IMR-90 (cell line): ENCODE measurements at regions not wholly inside any gene's neighbourhood (a gene's known extent, or its start where the extent isn't known, plus 50 kb on each side); places are given as distances from the start of the nearest gene placed in this dataset.

Source experiments
- ATAC-seq: fragments of 200-7000 bp; cut with Tn5 transposase; 2 replicates; pipeline ENCODE4 v1.9.1; 2020; ENCODE audit warnings: low read depth, mild to moderate bottlenecking, moderate library complexity
- BruUV-seq: library from RNA; stranded (reverse); fragments of 400-500 nt; replicated peaks from 2 replicates; lab custom pipeline; 2021; lab: Mats Ljungman, UMichigan
- CTCF ChIA-PET: fragments of 300-600 bp; formaldehyde crosslinking; extraction: SDS; loops from one replicate; lab custom pipeline; 2021; ENCODE audit warnings: antibody characterized with exemption; lab: Yijun Ruan, JAX
- POLR2A ChIA-PET: fragments of 300-600 bp; sonication (Branson Sonifier 250); formaldehyde crosslinking; loops from one replicate; lab custom pipeline; 2022; ENCODE audit warnings: antibody characterized with exemption; ENCODE audit not compliant: unreplicated experiment; lab: Charles Lee
- DNase-seq: peaks from one replicate; pipeline ENCODE4 v3.0.0; 2013
- H2AFZ ChIP-seq: replicated peaks from 2 replicates; pipeline ENCODE3; 2013; ENCODE audit warnings: low read length, mild to moderate bottlenecking; ENCODE audit not compliant: poor library complexity
- H2AK5ac ChIP-seq: 2 replicates; pipeline ENCODE4 v1.6.1; 2013; ENCODE audit warnings: low read depth, low read length, inconsistent platforms
- H2AK9ac ChIP-seq: replicated peaks from 2 replicates; pipeline ENCODE3; 2013; ENCODE audit warnings: mild to moderate bottlenecking, low read depth, low read length, moderate library complexity; ENCODE audit not compliant: poor library complexity
- H2BK120ac ChIP-seq: 2 replicates; pipeline ENCODE4 v1.6.1; 2013; ENCODE audit warnings: low read depth, low read length, inconsistent platforms
- H2BK15ac ChIP-seq: 3 replicates; pipeline ENCODE4 v1.6.1; 2013; ENCODE audit warnings: low read depth, low read length, inconsistent platforms
- H2BK20ac ChIP-seq: 2 replicates; pipeline ENCODE4 v1.6.1; 2013; ENCODE audit warnings: low read depth, mild to moderate bottlenecking, inconsistent platforms, low read length, moderate library complexity
- H2BK5ac ChIP-seq: 2 replicates; pipeline ENCODE4 v1.6.1; 2013; ENCODE audit warnings: mild to moderate bottlenecking, low read depth, low read length, inconsistent platforms; ENCODE audit not compliant: poor library complexity, severe bottlenecking
- H3K14ac ChIP-seq: replicated peaks from 2 replicates; pipeline ENCODE4 v1.6.1; 2013; ENCODE audit warnings: low read depth, low read length, inconsistent platforms
- H3K18ac ChIP-seq: 2 replicates; pipeline ENCODE4 v1.6.1; 2013; ENCODE audit warnings: low read depth, low read length, control low read depth
- H3K23ac ChIP-seq: 2 replicates; pipeline ENCODE4 v1.6.1; 2013; ENCODE audit warnings: low read depth, low read length, inconsistent platforms
- H3K27ac ChIP-seq: 2 replicates; pipeline ENCODE4 v1.5.1; 2013; ENCODE audit warnings: mild to moderate bottlenecking, control low read depth, low read length; ENCODE audit not compliant: insufficient read depth
- H3K27me3 ChIP-seq: 2 replicates; pipeline ENCODE4 v1.6.1; 2013; ENCODE audit warnings: low read length; ENCODE audit not compliant: control insufficient read depth, insufficient read depth
- H3K36me3 ChIP-seq: 2 replicates; pipeline ENCODE4 v1.6.1; 2013; ENCODE audit warnings: low read length, mixed read lengths; ENCODE audit not compliant: control insufficient read depth, insufficient read depth
- H3K4ac ChIP-seq: 2 replicates; pipeline ENCODE4 v1.6.1; 2013; ENCODE audit warnings: low read depth, low read length, inconsistent platforms
- H3K4me1 ChIP-seq: 2 replicates; pipeline ENCODE4 v1.6.1; 2013; ENCODE audit warnings: low read length, mixed read lengths; ENCODE audit not compliant: control insufficient read depth, insufficient read depth
- H3K4me2 ChIP-seq: 2 replicates; pipeline ENCODE4 v1.6.1; 2013; ENCODE audit warnings: low read depth, mild to moderate bottlenecking, control low read depth, low read length, moderate library complexity
- H3K4me3 ChIP-seq: 2 replicates; pipeline ENCODE4 v1.5.1; 2013; ENCODE audit warnings: low read depth, mild to moderate bottlenecking, control low read depth, low read length, moderate library complexity; ENCODE audit not compliant: insufficient read depth
- H3K56ac ChIP-seq: 2 replicates; pipeline ENCODE4 v1.6.1; 2013; ENCODE audit warnings: low read length, inconsistent platforms; ENCODE audit not compliant: insufficient read depth; ENCODE audit errors: extremely low read depth
- H3K79me1 ChIP-seq, 2 experiments: 2 replicates each; pipeline ENCODE4 v1.6.1; 2013; ENCODE audit warnings: low read length in 2 of 2, inconsistent platforms in 1 of 2, low read depth in 1 of 2
- H3K9ac ChIP-seq: 2 replicates; pipeline ENCODE4 v1.6.1; 2013; ENCODE audit warnings: low read depth, low read length, control low read depth
- H3K9me1 ChIP-seq: 2 replicates; pipeline ENCODE4 v1.6.1; 2013; ENCODE audit warnings: low read length, inconsistent platforms; ENCODE audit not compliant: insufficient read depth
- H3K9me3 ChIP-seq: 2 replicates; pipeline ENCODE4 v1.6.1; 2013; ENCODE audit warnings: low read length; ENCODE audit not compliant: control insufficient read depth, insufficient read depth
- H4K20me1 ChIP-seq: 2 replicates; pipeline ENCODE4 v1.6.1; 2013; ENCODE audit warnings: low read length, inconsistent platforms; ENCODE audit not compliant: insufficient read depth
- H4K5ac ChIP-seq: 2 replicates; pipeline ENCODE4 v1.6.1; 2013; ENCODE audit warnings: mild to moderate bottlenecking, low read depth, low read length, control low read depth
- H4K8ac ChIP-seq, 2 experiments: 2 replicates each; pipeline ENCODE4 v1.6.1; 2013; ENCODE audit warnings: low read depth in 2 of 2, low read length in 2 of 2, control low read depth in 1 of 2, inconsistent platforms in 1 of 2
- H4K91ac ChIP-seq: 2 replicates; pipeline ENCODE4 v1.6.1; 2013; ENCODE audit warnings: low read depth, low read length, inconsistent platforms; ENCODE audit not compliant: insufficient read depth
- BHLHE40 ChIP-seq: fragments of 150-350 bp; IDR thresholded peaks from 2 replicates; pipeline ENCODE4 v1.6.1; 2016; ENCODE audit warnings: mild to moderate bottlenecking, low read depth, low read length
- CEBPB ChIP-seq: IDR thresholded peaks from 2 replicates; pipeline ENCODE4 v1.6.1; 2012; ENCODE audit warnings: low read depth, low read length, improper control_type of control experiment
- CHD1 ChIP-seq: IDR thresholded peaks from 2 replicates; pipeline ENCODE4 v1.6.1; 2012; ENCODE audit warnings: low read depth, low read length, improper control_type of control experiment
- MAFK ChIP-seq: IDR thresholded peaks from 2 replicates; pipeline ENCODE4 v1.6.1; 2012; ENCODE audit warnings: low read depth, low read length, improper control_type of control experiment
- MAZ ChIP-seq: IDR thresholded peaks from 2 replicates; pipeline ENCODE4 v1.6.1; 2012; ENCODE audit warnings: low read depth, mild to moderate bottlenecking, low read length, improper control_type of control experiment, moderate library complexity, borderline replicate concordance
- MXI1 ChIP-seq: IDR thresholded peaks from 2 replicates; pipeline ENCODE4 v1.6.1; 2012; ENCODE audit warnings: low read depth, mild to moderate bottlenecking, low read length, moderate library complexity, borderline replicate concordance
- NFE2L2 ChIP-seq: fragments of 150-350 bp; IDR thresholded peaks from 2 replicates; pipeline ENCODE4 v1.6.1; 2016; ENCODE audit warnings: low read depth, mild to moderate bottlenecking, low read length
- POLR2A ChIP-seq: IDR thresholded peaks from 2 replicates; pipeline ENCODE4 v1.6.1; 2012; ENCODE audit warnings: mild to moderate bottlenecking, low read depth, low read length
- RAD21 ChIP-seq: IDR thresholded peaks from 2 replicates; pipeline ENCODE4 v1.6.1; 2012; ENCODE audit warnings: low read length, improper control_type of control experiment
- RCOR1 ChIP-seq: IDR thresholded peaks from 2 replicates; pipeline ENCODE4 v1.6.1; 2012; ENCODE audit warnings: mild to moderate bottlenecking, low read length, improper control_type of control experiment; ENCODE audit not compliant: insufficient replicate concordance
- RFX5 ChIP-seq: IDR thresholded peaks from 2 replicates; pipeline ENCODE4 v1.8.0; 2012; ENCODE audit warnings: low read depth, mild to moderate bottlenecking, low read length, moderate library complexity
- SMC3 ChIP-seq: fragments of 150-350 bp; IDR thresholded peaks from 2 replicates; pipeline ENCODE4 v1.6.1; 2016; ENCODE audit warnings: low read depth, mild to moderate bottlenecking, antibody characterized with exemption, low read length, moderate library complexity
- WGBS, 2 experiments: methylation state at CpG; one replicate each; pipeline versions ENCODE4 v1.1.5 to v1.1.7; 2013; ENCODE audit warnings: missing lambda C conversion rate in 2 of 2; ENCODE audit not compliant: insufficient read length in 1 of 2; ENCODE audit errors: extremely low coverage in 2 of 2; 5-methylcytosine and 5-hydroxymethylcytosine counted together
- dilution Hi-C: fragments of 300-500 bp; cut with HindIII; formaldehyde crosslinking; loops from one replicate; pipeline ENCODE4 v1.14.3; 2018; ENCODE audit warnings: low sequenced_read_pairs; ENCODE audit not compliant: unreplicated experiment
- in situ Hi-C: fragments of 300-500 bp; cut with MboI; formaldehyde crosslinking; loops from 3 replicates; pipeline ENCODE4 v1.14.3; 2019; ENCODE audit warnings: low sequenced_read_pairs, inconsistent platforms, mixed read lengths
- intact Hi-C: fragments of 100-400 bp; cut with micrococcal nuclease; formaldehyde crosslinking; loops from 2 replicates; pipeline ENCODE4 v1.10.0; 2022
- TF ChIP-seq, protein P1 (sequence below): fragments of 150-350 bp; IDR thresholded peaks from 2 replicates; pipeline ENCODE4 v1.6.1; 2017; ENCODE audit warnings: mild to moderate bottlenecking, antibody characterized with exemption, low read length, low read depth
- TF ChIP-seq, protein P2 (sequence below): fragments of 150-350 bp; IDR thresholded peaks from 2 replicates; pipeline ENCODE4 v1.6.1; 2016; ENCODE audit warnings: low read depth, mild to moderate bottlenecking, low read length, moderate library complexity, borderline replicate concordance
- TF ChIP-seq, protein P3 (sequence below): conservative IDR thresholded peaks from 2 replicates; pipeline ENCODE4 v1.5.1; 2012; ENCODE audit warnings: mild to moderate bottlenecking, low read depth, low read length, improper control_type of control experiment

DNA sequence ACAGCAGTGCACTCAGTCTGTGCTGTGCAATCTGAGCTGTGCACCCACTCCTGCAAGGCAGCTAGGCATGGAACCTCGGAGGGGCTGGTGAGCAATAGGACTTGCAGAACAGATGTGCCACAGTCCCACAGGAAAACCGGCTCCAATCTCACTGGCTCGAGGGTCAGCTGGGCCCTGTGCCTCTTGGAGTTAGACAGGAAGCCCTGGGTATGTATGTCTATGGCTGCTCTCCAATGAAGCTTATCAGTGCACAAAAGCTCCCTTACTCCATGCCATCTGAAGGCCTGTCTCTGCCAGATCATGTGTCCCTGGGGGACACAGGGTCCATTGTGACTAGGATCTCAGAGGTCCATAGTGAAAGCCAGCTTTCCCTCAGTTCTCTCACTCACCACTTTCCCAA lies 335.8 kb downstream of the SH3BGRL start:
- no peak overlapping the region for H2BK20ac ChIP-seq
- no peak overlapping the region for H3K4me2 ChIP-seq
- H3K9me3 ChIP-seq: peaks cover 4% of the 10 kb centered on the region; the same call in 1 of the 2 replicates
- H3K4me3 ChIP-seq: no peak overlapping the region
- dilution Hi-C loops: no loop called here
- no TSS peak for BruUV-seq
- H3K9me1 ChIP-seq: no peaks in the 10 kb centered on the region
- H2BK15ac ChIP-seq: no peak overlapping the region
- H3K4ac ChIP-seq: no peak overlapping the region
- no peak overlapping the region for H4K91ac ChIP-seq
- H3K27ac ChIP-seq: no peak overlapping the region
- no peak overlapping the region for H2BK5ac ChIP-seq
- TF ChIP-seq RAD21 (no peak), BHLHE40 (no peak), MAZ (no peak), RCOR1 (no peak), CEBPB (no peak), SMC3 (no peak), CHD1 (no peak), MXI1 (no peak), NFE2L2 (no peak), POLR2A (no peak), MAFK (no peak), RFX5 (no peak)
- TF ChIP-seq, protein P1, sequence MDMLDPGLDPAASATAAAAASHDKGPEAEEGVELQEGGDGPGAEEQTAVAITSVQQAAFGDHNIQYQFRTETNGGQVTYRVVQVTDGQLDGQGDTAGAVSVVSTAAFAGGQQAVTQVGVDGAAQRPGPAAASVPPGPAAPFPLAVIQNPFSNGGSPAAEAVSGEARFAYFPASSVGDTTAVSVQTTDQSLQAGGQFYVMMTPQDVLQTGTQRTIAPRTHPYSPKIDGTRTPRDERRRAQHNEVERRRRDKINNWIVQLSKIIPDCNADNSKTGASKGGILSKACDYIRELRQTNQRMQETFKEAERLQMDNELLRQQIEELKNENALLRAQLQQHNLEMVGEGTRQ: no peak
- TF ChIP-seq, protein P2, sequence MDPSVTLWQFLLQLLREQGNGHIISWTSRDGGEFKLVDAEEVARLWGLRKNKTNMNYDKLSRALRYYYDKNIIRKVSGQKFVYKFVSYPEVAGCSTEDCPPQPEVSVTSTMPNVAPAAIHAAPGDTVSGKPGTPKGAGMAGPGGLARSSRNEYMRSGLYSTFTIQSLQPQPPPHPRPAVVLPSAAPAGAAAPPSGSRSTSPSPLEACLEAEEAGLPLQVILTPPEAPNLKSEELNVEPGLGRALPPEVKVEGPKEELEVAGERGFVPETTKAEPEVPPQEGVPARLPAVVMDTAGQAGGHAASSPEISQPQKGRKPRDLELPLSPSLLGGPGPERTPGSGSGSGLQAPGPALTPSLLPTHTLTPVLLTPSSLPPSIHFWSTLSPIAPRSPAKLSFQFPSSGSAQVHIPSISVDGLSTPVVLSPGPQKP: no peak
- TF ChIP-seq, protein P3, sequence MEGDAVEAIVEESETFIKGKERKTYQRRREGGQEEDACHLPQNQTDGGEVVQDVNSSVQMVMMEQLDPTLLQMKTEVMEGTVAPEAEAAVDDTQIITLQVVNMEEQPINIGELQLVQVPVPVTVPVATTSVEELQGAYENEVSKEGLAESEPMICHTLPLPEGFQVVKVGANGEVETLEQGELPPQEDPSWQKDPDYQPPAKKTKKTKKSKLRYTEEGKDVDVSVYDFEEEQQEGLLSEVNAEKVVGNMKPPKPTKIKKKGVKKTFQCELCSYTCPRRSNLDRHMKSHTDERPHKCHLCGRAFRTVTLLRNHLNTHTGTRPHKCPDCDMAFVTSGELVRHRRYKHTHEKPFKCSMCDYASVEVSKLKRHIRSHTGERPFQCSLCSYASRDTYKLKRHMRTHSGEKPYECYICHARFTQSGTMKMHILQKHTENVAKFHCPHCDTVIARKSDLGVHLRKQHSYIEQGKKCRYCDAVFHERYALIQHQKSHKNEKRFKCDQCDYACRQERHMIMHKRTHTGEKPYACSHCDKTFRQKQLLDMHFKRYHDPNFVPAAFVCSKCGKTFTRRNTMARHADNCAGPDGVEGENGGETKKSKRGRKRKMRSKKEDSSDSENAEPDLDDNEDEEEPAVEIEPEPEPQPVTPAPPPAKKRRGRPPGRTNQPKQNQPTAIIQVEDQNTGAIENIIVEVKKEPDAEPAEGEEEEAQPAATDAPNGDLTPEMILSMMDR: no peak
- H3K36me3 ChIP-seq: no peaks in the 10 kb centered on the region
- no peak overlapping the region for H3K23ac ChIP-seq
- H4K5ac ChIP-seq: no peak overlapping the region
- intact Hi-C loops: no loop called here
- WGBS, 2 experiments: no CpG with 5 or more reads among the region's 3 CpGs
- H2AK9ac ChIP-seq: no peak overlapping the region
- H3K9ac ChIP-seq: no peak overlapping the region
- H2AFZ ChIP-seq: no peak overlapping the region
- no peaks in the 10 kb centered on the region for H4K20me1 ChIP-seq
- no peak for DNase-seq
- H3K79me1 ChIP-seq: no peaks in the 10 kb centered on the region
- in situ Hi-C loops: no loop called here
- no peak overlapping the region for H3K56ac ChIP-seq
- H2AK5ac ChIP-seq: no peak overlapping the region
- H4K8ac ChIP-seq: no peak overlapping the region
- H2BK120ac ChIP-seq: no peak overlapping the region
- ATAC-seq: no peak
- H3K14ac ChIP-seq: no peak overlapping the region
- no peaks in the 10 kb centered on the region for H3K4me1 ChIP-seq
- no peak overlapping the region for H3K18ac ChIP-seq
- no peaks in the 10 kb centered on the region; the same call in 1 of the 2 replicates for H3K27me3 ChIP-seq
- POLR2A ChIA-PET: no interaction called here
- CTCF ChIA-PET: no interaction called here
